GM21367 (cell line): ENCODE measurements at regions not wholly inside any gene's neighbourhood (a gene's known extent, or its start where the extent isn't known, plus 50 kb on each side); places are given as distances from the start of the nearest gene placed in this dataset.

Experiments
- ATAC-seq: cut with Tn5 transposase; IDR thresholded peaks from one replicate; pipeline ENCODE4 v1.9.1; 2021; ENCODE audit not compliant: unreplicated experiment

DNA sequence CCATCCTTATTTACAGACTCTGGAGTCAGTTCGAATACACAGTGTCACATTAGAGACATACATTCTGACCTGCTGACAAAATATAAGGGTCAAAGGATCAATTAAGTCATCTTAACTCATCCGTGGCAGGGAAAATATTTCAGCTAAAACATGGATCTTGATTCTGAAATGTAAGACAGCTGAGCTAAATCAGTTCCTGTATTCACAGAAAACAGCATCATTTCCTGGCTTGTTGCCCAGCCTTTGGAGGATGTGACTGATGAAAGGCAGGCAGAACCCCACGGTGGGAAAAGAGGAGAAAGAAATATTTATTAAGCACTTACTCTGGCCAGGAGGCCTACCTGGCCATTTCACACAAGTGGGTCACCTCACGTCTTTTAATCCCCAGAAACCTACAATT, 101.9 kb downstream of the GAS2L3 start:
- ATAC-seq: no peak

DNA sequence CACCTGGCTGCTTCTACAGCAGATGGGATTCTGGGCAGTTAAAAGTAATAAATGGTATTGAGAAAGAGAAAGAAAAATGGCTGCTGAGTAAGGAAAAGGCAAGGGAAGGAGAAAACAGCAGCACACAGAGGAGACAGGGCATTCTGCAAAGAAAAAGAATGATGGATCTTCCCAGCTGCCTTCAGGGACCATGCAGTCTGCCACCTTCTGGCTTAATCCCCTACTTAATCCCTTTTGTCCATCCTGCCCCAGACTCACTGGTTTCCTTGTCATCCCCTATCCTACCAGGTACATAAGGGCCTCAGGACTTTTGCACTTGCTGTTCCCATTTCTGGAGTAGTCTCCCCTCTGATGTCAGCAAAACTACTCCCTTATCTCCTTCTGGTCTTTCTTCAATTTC, 107.6 kb downstream of the GAS2L3 start:
- no peak for ATAC-seq

DNA sequence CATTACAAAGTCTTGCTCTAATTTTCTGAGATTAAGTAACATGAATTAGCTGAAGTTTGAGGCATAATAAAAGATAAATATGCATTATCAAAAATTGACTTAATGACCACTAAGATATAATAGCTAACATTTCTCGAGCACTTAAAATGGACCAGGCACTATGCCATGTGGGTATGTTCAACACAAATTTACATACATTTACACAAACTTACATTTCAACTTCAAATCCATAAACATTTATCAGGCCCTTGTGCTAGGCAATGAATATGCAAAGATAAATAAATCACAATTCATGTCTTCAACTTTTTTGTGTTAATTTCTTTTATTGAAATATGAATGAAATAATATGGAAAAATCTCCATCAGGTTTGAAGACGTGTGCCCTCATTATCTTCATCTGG, 108.7 kb downstream of the GAS2L3 start:
- no peak for ATAC-seq

DNA sequence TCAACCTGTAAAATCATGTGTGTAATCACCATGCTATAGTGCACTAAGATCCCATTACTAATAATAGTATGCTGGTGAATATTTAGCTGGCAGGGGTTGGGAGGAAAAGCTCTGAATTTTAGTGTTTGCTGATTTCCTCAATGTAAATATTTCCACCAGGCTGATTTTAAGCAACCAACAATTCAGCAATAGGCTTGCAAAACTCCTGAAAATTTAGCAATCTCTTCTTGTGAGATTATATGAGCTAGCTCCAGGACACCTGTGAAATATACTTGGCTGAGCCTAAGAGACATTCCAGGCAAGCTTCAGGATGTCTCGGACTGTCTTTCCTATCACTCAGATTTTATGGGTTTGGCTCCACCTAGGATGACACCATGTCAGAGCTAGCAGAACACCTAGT, 106.9 kb upstream of the ANO4 start:
- no peak for ATAC-seq

- ATAC-seq: no peak
Observed at GRCh38 chr12:100688451-100688864, 106.1 kb upstream of the ANO4 start.

DNA sequence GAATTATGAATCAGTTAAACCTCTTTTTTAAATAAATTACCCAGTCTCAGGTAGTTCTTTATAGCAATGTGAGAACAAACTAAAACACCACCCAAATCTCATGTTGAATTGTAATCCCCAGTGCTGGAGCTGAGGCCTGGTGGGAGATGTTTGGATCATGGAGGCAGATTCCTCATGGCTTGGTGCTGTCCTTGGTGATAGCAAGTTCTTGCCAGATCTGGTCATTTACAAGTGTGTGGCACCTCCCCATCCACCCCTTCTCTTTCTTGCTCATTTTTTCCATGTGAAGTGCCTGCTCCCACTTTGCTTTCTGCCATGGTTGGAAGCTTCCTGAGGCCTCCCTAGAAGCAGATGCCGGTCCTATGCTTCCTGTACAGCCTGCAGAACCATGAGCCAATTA, 102.1 kb upstream of the ANO4 start:
- no peak for ATAC-seq

DNA sequence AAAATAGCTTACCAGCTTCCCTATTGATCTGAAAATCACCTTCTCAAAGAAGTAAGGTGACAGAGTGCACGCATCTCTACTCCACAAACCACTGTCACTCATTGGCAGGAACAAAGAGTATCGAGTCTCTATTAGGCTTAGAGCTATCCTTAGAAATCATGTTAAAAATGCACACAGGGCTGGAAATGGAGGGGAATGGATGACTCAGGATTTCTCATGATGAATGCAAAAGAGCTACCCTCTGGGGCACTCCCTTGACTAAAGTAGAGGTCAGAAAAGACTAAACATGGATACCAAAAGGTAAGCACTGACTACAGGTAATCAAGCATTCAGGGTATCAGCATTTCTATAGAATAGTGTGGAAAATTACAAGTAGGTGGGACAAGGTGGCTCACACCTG, 96.1 kb upstream of the ANO4 start:
- ATAC-seq: no peak

GRCh38 chr12:100699209-100699608, 95.4 kb upstream of the ANO4 start:
- ATAC-seq: peak; percentile 82

DNA sequence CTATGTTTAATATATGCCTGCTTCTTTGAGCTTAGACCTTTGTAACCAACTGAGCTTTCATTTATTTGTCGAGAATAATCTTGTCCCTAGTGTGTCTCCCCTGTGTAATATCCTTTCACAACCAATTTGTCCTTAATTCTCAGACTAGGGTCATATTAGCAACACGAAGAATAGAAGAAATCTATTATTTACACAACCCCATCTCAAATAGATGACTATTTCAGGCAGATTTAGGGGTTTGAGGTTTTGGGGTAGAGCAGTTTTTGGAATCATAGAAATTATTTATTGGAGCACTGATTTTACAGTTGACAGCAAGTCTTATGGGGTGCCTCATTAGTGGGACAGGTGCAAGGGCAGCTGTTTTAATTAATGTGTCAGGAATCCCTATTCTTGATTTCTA, 91.2 kb upstream of the ANO4 start:
- no peak for ATAC-seq

DNA sequence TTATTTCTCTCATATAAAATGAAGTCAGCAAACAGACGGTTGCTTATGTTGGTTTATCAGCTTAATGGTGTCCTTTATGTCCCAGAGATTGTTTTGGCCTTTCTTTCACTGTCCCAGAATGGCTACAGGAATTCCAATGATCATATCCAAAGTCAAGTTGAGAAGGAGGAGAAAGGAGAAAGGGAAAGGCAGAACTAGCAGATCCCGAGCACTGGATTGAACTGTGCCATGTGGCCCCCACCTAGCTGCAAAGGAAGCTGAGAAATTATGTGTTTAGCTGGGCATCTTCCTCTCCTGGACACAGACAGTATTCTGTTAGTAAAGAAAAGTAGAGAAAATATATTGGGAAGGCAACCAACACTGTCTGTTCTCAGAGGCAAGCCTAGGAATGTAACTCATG, 90.7 kb upstream of the ANO4 start:
- ATAC-seq: no peak

DNA sequence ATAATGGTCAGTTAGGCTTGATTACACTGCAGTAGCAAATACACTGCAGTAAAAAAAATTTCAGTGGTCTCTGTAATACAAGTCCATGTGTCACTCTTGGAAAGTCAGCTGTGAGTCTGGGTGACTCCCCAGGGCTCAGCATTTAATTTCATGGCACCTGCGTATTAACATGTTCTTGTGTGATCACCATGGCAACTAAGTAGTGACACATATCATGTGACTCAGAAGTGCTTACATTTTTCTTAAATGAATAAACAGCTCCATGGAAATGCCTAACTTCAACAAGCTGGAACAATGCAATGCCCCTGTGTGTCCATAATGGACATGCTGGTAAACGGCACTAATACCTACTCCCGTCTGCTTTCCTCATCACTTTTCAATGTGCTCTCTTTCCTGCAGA, 88.5 kb upstream of the ANO4 start:
- no peak for ATAC-seq

DNA sequence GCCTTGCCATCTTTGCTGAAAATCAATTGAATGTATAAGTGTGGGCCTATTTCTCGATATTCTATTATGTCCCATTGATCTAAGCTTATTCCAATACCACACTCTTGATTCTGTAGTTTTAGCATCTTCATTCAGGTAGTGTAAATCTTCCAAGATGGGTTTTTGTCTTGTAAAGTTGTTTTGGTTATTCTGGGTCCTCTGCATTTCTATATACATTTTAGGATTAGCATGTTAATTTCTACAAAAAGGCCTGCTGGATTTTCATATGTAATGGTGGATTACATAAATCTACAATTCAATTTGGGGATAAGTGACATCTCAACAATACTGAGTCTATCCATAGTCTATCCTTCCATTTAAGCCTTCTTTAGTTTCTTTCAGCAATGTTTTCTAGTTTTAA, 86.0 kb upstream of the ANO4 start:
- ATAC-seq: no peak

DNA sequence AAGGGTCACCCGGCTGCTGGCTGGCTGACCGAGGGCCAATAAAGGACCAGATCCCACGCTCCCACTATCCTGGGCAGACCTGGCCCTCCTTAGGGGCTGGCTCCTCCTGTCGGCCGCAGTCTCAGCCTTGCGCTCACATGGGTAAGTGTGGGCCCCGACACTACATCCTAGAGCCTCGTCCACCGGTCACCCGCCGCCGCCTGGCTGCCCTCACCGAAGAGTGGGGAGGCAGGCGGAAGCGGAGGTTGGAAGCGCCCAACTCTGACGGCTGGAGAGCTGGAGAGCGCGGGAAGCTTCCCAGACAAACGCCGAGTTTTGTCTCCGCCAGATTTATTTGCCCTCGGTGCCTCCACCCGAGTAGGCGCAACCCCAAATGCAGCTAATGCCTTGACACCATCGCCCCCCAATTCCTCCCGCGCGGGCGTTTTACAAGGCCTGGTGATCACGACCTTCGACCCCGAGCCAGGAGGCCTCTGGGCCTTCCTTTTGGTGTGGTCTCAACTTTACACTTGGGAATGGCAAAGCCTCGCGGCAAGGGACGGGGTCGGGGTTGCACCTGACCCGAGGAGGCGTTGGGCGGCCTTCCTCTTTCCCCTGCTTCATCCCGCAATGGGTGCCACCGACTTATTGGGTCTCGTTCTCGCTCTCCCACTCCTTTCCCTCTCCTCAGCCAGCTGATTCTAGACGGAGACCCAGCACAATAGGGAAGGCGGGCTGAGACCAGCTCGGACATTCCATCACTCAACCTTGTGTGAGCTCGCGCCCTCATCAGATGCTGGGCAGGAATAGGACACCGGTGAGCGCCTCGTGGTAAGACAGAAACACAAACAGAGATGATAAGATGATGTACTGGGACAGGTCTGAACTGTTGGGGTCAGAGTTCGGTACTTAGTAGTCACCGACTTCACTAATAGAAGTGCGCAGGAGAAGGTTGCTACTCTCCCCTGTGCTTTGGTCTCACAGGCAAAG, 78.3 kb upstream of the ANO4 start:
- ATAC-seq: no peak

DNA sequence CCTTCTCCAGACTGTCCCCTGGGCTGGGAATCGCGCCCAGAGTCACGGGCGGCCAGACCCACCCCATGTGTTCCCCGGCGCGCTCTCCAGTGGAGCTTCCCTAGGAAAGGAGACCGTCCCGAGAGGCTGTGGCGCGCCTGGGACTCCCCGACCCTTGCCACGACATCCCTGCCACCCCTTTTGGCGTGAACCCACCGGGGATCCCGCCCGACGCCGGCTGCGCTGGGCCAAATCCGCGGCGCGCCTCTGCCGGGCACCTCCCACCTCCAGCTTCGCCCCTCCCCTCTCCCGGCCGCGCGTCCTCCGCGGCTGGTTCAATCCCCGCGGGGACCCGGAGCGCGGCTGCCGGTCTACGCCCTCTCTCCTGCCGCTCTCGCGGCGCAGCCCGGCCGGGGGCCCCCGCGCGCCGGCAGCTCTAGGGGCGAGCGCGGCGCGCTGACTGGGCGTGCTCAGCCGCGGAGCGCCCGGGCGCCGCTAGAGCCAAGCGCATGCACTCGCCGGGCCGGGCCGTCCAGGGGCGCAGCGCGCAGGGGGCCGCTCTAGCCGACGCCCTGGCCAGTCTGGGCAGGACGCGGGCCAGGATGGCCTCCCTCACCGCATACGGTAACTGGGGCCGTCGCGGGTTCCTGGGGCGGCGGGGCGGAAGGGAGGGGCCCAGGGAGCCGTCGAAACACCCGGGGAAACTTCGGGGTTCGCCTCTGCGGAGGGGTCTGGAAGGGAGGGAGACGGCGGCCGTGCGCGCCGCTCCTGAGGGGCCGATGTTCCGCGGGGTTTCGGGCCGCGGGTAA, 77.4 kb upstream of the ANO4 start:
- ATAC-seq: no peak

DNA sequence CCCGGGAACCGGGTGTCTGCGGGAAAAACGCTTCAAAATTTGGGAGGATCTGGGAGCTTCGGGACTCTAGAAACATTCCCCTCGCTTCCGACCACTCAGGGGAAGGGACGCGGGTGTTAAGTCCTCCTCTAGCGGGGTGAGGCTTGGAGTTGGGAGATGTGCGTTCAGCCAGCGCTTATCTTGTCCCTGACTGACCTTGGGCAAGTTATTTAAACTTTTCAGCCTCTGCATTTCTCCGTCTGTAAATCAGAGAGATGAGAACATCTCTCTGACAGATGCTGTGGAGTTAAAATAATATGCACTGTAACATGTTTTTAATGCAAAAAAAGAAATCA, 76.9 kb upstream of the ANO4 start:
- ATAC-seq: no peak

DNA sequence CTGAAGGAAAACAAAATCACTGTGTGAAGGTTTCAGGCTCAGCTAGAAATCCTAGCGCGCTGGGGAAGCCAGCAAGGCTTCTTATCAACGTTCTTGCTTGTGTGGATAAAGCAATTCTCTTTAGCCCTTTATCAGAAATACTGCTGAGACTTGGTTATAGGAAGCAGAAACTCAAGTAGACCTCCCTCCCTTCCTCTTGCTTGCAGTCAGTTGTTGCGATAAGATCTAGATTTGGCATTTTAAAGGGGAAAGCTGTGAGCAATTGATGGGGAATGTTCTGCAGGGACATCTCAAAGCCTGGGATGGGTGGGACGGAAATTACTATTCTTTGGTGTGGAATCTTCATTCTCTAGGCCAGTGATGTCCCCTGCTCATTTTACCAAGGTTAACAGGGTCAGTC, 76.4 kb upstream of the ANO4 start:
- no peak for ATAC-seq

DNA sequence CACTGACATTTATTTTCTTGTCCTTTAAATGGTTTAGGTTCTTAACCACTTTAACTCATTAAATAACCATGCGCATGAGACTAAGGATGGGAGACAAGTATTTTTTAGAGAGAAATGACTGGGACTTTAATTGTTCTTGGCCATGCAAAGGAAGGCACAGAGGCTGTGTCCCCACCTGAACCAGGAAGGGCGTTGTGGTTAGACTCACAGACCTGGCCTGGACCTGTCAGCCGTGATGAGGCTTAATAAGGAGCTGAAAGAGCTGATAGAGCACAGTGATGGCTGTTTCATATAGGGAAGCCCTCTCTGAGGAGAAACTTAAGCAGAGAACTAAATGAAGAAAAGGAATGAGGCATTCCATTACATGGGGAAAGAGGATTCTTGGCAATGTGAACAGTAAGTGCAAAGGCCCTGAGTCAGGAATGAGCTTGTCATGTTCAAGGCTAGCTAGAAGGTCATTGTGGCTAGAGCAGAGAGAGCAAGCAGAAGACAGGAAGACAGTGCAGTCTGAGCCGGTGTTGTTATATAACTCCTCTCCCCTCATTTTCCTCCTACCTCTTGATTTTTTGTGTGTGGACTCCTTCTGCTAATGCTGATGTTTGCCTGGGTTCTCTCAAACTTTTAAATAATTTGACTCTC, 74.4 kb upstream of the ANO4 start:
- no peak for ATAC-seq

GRCh38 chr12:100721169-100721568, 73.4 kb upstream of the ANO4 start:
- ATAC-seq: no peak

- ATAC-seq: no peak
Observed at GRCh38 chr12:100724071-100724470, 70.5 kb upstream of the ANO4 start.

DNA sequence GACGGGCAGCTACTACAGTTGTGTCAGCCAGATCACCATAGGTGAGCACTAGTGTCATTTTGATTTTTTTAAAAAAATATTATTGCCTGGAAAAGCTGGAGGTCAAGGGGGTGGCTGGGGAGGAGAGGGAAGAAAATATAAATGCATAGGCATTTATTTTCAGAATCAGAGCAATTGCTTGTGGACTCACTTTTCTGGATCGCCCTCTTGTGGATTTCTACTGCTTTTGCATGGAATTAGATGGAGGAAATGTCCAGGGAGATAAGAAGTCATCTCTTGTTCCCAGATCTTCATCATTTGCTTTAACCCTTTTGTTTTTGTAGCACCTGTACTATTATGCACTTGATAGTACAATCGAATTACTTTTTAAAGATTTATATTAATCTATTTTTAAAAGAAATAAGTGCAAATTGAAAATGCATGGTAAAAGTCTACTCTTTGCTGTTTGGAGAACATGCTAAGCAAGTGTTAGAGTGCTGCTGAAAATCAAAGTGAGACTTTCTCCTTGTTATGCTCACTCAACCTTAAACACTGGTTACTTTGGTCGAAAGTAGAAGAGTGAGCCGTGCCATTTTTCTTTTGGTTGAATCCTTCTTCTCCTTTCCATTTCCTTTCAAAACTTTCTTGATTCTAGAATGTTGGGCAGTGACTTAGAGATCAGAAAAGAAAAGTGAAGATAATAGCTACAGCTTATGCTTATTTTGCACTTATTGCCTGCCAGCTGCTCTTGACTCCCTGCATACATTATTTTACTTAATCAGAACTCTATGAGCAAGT, 60.6 kb upstream of the ANO4 start:
- ATAC-seq: peak; percentile 83

GRCh38 chr12:100737168-100737567, 57.4 kb upstream of the ANO4 start:
- ATAC-seq: no peak
